DOHH2 (cell line): ENCODE measurements at regions not wholly inside any gene's neighbourhood (a gene's known extent, or its start where the extent isn't known, plus 50 kb on each side); places are given as distances from the start of the nearest gene placed in this dataset.

Experiments used
- H3F3A ChIP-seq: fragments of 200-600 bp; sonication (generic), shearing (Covaris generic); 2 replicates; pipeline ENCODE4 v1.6.0; 2016; ENCODE audit warnings: antibody characterized with exemption, mild to moderate bottlenecking; ENCODE audit not compliant: control insufficient read depth, insufficient read depth
- H3K27ac ChIP-seq: fragments of 200-600 bp; sonication (generic); 2 replicates; pipeline ENCODE4 v1.5.1; 2014; ENCODE audit warnings: low read depth, mild to moderate bottlenecking, low read length, moderate library complexity
- H3K27me3 ChIP-seq: fragments of 200-600 bp; sonication (generic); 2 replicates; pipeline ENCODE4 v1.6.1; 2014; ENCODE audit warnings: mild to moderate bottlenecking, low read length, mixed read lengths; ENCODE audit not compliant: control insufficient read depth
- H3K36me3 ChIP-seq: fragments of 200-600 bp; sonication (generic); 2 replicates; pipeline ENCODE4 v1.6.1; 2014; ENCODE audit warnings: mild to moderate bottlenecking, low read length, moderate library complexity, mixed read lengths; ENCODE audit not compliant: control insufficient read depth
- H3K4me1 ChIP-seq: fragments of 200-600 bp; sonication (generic); 2 replicates; pipeline ENCODE4 v1.6.1; 2014; ENCODE audit warnings: mild to moderate bottlenecking, low read length, mixed read lengths; ENCODE audit not compliant: control insufficient read depth
- H3K4me2 ChIP-seq: fragments of 200-600 bp; sonication (generic); 2 replicates; pipeline ENCODE4 v1.6.0; 2014; ENCODE audit warnings: mild to moderate bottlenecking, low read length, moderate library complexity
- H3K4me3 ChIP-seq: fragments of 200-600 bp; sonication (generic); 2 replicates; pipeline ENCODE4 v1.5.1; 2014; ENCODE audit warnings: mild to moderate bottlenecking, low read length, mixed read lengths
- H3K79me2 ChIP-seq: fragments of 200-600 bp; sonication (generic); 2 replicates; pipeline ENCODE4 v1.6.1; 2014; ENCODE audit warnings: mild to moderate bottlenecking, low read length, mixed read lengths; ENCODE audit not compliant: control insufficient read depth
- H3K9me2 ChIP-seq: fragments of 200-600 bp; sonication (generic); replicated peaks from 2 replicates; pipeline ENCODE4 v1.6.1; 2014; ENCODE audit warnings: mild to moderate bottlenecking, low read length, mixed read lengths; ENCODE audit not compliant: control insufficient read depth
- H3K9me3 ChIP-seq: fragments of 200-600 bp; sonication (generic); 2 replicates; pipeline ENCODE4 v1.6.1; 2014; ENCODE audit warnings: antibody characterized with exemption, low read length, mixed read lengths; ENCODE audit not compliant: control insufficient read depth, insufficient read depth
- H4K20me1 ChIP-seq: fragments of 200-600 bp; sonication (generic); 2 replicates; pipeline ENCODE4 v1.6.0; 2014; ENCODE audit warnings: low read depth, mild to moderate bottlenecking, antibody characterized with exemption, low read length, moderate library complexity; ENCODE audit not compliant: control insufficient read depth, insufficient read depth
- CTCF ChIP-seq: fragments of 200-600 bp; sonication (generic); IDR thresholded peaks from one replicate; pipeline ENCODE4 v1.5.1; 2014; ENCODE audit warnings: antibody characterized with exemption, mild to moderate bottlenecking, low read depth, low read length; ENCODE audit not compliant: poor library complexity, severe bottlenecking
- EZH2phosphoT487 ChIP-seq: fragments of 200-600 bp; sonication (generic); IDR thresholded peaks from 2 replicates; pipeline ENCODE4 v1.6.1; 2017; ENCODE audit warnings: borderline replicate concordance, mild to moderate bottlenecking, antibody characterized with exemption, low read length, moderate library complexity, mixed read lengths

GRCh38 chr17:70716551-70716950 is 547.2 kb downstream of the KCNJ2 start:
- Histone ChIP-seq H3K9me2 (no peaks in the 10 kb centered on the region), H3K4me1 (no peaks in the 10 kb centered on the region), H3K36me3 (no peaks in the 10 kb centered on the region), H3K27ac (no peak overlapping the region), H3K9me3 (no peaks in the 10 kb centered on the region), H3K4me2 (no peak overlapping the region), H3K4me3 (no peak overlapping the region), H4K20me1 (no peaks in the 10 kb centered on the region), H3K27me3 (no peaks in the 10 kb centered on the region), H3K79me2 (no peaks in the 10 kb centered on the region), H3F3A (no peaks in the 10 kb centered on the region)
- no peak for TF ChIP-seq EZH2phosphoT487
- TF ChIP-seq CTCF, result no peak

- H4K20me1 ChIP-seq, result no peaks in the 10 kb centered on the region
- TF ChIP-seq EZH2phosphoT487, result no peak
- no peak for TF ChIP-seq CTCF
- no peaks in the 10 kb centered on the region for H3K36me3 ChIP-seq
- H3K4me3 ChIP-seq, result no peak overlapping the region
- no peaks in the 10 kb centered on the region for H3K27me3 ChIP-seq
- H3K9me3 ChIP-seq, result no peaks in the 10 kb centered on the region
- H3K79me2 ChIP-seq, result no peaks in the 10 kb centered on the region
- H3K4me2 ChIP-seq, result no peak overlapping the region
- no peaks in the 10 kb centered on the region for H3K9me2 ChIP-seq
- no peaks in the 10 kb centered on the region for H3K4me1 ChIP-seq
- no peaks in the 10 kb centered on the region for H3F3A ChIP-seq
- H3K27ac ChIP-seq, result no peak overlapping the region
These were observed 547.7 kb downstream of the KCNJ2 start for GRCh38 chr17:70717042-70717441.

GRCh38 chr17:70736375-70736957 is 567.1 kb downstream of the KCNJ2 start:
- Histone ChIP-seq H3K27ac (no peak overlapping the region), H4K20me1 (no peaks in the 10 kb centered on the region), H3K4me2 (no peak overlapping the region), H3K27me3 (no peaks in the 10 kb centered on the region), H3F3A (no peaks in the 10 kb centered on the region), H3K9me3 (no peaks in the 10 kb centered on the region), H3K4me1 (no peaks in the 10 kb centered on the region), H3K4me3 (no peak overlapping the region), H3K36me3 (no peaks in the 10 kb centered on the region), H3K9me2 (no peaks in the 10 kb centered on the region; the same call in 1 of the 2 replicates), H3K79me2 (no peaks in the 10 kb centered on the region)
- TF ChIP-seq EZH2phosphoT487 (no peak), CTCF (no peak)
